Suppressor macrophage treated with lipopolysaccharide for 4 hours (primary cell): ENCODE measurements at regions not wholly inside any gene's neighbourhood (a gene's known extent, or its start where the extent isn't known, plus 50 kb on each side); places are given as distances from the start of the nearest gene placed in this dataset.

Experiments used
- DNase-seq: peaks from one replicate; pipeline ENCODE4 v3.0.0-alpha.2; 2020

DNA sequence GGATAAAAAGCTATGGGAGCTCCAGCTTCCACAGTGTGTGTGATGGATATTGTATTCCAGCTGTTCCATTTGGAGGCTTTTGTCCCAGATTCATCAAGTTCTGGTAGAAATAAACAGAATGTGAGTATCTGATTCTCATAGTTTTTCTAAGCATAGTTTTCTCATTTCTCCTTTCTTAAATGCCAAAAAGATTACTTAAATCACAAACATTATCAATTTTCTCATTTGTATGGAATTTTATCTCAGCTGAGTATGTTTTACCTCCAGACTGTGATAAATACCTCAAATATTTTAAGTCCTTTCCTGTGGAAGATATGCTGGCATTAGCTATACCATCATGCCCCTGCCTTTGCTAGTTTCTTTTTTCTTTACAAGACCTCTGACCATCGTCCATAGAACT lies 767.3 kb downstream of the TFAP2A start:
- DNase-seq = no peak

DNA sequence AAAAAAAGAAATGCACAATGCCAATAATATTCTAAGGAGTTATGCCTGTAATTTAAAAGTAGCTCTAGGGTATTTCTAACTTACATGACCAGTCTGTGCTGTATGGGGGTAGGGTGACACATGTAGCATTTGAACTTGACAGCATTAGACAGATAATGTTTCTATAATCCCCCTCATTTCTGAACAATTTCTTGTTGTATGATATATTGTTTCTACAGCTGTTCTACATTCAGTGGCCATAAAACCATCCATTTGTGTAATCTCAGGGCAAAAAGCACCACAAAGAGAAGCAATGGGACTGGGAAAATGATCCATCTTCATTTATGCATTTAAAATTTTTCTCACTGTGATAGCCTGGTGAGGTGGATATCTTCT lies 767.8 kb downstream of the TFAP2A start:
- no peak for DNase-seq

DNA sequence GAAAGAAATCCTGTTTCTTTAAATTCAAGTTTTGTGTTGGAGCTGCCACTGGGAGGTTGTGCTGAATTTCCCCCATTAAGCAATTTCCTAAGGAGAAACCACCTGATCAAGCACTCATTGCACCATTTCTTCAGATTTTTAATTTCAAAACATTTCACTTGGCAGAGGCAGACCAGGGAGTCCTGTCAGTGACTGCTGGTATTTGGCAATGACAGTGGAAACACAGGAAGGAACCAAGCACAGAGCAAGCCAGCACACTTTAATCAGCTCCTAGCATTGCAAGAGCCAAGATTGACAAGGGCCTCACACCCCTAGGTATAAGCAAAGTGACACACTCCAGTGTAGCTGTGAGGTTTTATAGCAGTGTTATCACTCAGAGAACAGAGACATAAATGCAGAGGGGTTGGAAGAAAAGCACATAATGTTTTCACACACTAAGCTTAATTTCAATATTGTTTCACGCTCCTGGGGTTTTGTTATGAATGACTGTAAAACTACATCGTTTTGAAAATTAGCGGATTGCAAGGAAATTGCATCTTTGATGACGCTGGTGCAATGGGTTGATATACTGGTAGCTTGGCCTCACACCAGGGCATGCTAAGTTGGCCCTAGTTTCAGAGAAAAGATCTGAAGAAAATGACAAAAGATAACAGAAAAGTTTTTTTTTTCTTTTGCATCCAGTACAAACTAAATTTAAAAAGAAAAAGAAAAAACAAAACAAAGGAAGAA lies 768.4 kb downstream of the TFAP2A start:
- DNase-seq = peak; percentile 38

DNA sequence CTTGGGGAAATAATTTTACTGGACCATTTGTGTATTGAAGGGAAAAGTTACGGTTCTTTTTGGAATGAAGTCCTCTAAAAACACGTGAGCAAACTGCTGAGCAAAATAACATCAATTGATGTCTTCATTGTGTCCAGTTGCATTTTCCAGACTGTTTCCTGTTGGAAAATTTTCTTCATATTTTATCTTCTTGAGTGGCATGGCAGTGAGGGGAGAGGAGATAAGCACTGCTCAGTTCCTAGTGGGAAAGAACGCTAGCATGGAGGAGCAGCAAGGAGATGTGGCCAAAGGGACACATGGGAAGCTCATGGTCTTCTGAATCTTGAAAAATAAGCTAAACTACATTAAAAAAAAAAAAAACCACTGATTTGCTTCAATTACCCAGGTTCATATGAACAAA lies 776.0 kb downstream of the TFAP2A start:
- no peak for DNase-seq

DNA sequence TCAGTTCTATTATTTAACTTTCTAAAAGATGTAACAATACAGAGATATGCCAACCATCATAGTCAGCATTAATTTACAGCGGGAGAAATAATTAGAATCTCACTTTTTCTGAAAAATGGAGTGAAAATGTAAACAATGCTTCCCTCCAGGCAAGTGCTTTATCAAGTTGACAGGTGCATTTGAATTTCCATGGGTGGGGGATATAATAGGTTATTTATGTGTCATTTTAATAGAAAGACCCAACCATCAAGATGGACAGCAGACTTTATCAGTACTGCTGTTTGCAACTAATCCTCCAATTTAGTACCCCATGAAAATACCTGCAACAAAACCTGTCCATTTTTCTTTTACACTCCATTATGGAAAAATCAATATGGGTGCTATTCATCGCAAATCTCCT lies 780.1 kb downstream of the TFAP2A start:
- no peak for DNase-seq

DNA sequence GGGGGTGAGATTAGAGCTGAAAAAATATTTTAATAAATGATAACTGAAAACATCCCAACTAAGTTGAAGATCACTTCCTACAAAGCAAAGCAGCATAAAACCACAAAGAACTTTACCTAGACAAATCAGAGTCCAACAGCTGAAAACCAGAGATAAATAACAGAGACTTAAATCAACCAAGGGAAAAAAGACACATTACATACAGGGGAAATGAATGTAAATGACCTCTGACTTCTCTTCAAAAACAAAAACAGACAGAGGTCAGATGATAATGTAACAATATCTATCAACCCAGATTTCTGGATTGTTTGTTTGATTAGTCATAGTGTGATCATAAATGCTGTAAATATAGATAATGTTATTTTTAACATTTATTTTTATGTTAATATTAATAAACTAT lies 782.8 kb downstream of the TFAP2A start:
- no peak for DNase-seq

DNA sequence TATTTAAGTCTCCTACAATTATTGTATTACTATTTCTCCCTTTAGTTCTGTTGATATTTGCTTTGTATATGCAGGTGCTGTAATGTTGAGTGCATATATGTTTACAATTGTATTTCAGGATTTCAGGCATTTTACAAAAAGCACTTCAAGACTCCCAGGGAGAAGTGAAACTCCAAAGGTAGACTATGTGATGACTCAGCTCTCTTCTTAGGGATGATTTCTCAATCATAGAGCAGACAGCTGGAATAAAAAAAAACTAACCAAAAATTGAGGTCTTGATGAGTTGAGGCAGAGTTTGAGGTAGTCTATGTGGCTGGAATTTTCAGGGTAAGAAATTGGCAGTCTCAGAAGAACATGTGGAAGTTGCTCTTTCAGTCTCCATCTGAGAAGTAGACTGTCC lies 786.1 kb downstream of the TFAP2A start:
- no peak for DNase-seq

DNA sequence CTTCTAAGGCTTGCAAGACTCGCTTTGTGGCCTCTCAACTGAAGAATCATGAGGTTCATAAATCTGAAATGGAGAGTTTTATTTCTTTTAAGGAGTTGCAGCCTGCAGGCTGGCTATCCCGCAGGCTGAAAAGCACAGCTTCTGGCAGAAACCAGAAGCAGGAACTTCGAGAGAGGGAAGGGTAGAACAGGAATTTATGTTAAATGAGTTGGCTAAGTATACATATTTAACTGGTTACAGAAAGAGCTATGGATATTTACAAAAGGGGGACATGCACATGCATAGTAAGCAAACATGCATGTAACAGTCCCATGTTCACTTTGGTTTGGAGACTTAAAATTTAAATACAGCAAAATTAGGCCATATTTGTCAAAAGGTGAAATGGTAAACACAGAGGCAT lies 787.0 kb downstream of the TFAP2A start:
- no peak for DNase-seq

DNA sequence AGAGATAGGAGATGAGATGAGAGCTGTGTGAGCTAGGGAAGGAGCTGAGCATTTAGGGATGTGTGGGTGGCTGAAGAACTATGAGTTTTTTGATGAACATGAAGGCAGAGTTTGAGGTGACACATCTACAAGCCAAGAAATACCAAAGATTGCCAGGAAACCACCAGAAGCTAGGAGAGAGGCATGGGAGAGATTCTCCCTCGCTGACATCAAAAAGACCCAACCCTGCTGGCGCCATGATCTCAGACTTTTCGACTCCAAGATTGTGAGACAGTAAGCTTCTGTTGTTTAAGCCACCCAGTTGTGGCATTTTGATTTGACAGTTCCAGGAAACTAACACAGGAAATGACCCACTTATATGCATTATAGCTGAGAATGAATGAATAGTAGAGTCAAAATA lies 790.9 kb downstream of the TFAP2A start:
- no peak for DNase-seq

DNA sequence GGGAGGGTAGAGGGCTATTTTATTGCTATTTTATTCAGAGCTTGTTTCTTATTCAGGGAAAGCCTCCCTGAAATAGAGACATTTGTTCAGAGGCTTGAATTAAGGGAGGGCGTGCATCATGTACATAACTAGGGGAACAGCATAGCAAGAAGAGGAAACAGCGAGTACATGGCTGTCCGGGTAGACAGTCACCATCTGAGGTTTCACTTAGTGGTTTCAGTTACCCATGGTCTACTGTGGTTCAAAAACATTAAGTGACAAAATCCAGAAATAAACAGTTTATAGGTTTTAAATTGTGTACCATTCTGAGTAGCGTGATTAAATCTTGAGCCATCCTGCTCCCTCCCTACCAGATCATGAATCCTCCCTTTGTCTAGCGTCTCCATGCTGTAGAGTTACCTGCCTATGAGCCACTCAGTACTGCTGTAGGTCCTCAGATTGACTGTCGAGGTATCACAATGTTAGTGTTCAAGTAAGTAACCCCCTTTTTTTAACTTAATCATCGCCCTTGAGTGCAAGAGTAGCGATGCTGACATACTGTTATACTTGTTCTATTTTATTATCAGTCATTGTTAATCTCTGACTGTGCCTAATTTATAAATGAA lies 791.5 kb downstream of the TFAP2A start:
- no peak for DNase-seq

DNA sequence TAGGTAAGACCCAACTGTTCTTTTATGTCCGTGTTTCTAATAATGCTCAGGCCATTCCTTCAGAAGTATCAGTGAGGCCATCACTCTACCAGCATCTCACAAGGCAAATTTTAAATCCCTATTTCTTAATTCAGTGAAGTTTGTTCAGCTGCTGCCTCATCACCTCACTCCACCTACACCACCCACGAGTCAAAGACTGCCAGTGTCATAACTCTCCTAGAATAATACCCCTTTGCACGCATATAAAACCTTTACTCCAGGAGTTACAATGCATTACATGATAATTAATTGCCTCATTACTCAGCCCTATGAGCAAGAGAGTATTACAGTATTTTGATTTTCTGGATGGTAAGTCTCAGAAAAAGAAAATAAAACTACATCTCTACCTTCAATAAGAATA lies 793.6 kb downstream of the TFAP2A start:
- DNase-seq = no peak

DNA sequence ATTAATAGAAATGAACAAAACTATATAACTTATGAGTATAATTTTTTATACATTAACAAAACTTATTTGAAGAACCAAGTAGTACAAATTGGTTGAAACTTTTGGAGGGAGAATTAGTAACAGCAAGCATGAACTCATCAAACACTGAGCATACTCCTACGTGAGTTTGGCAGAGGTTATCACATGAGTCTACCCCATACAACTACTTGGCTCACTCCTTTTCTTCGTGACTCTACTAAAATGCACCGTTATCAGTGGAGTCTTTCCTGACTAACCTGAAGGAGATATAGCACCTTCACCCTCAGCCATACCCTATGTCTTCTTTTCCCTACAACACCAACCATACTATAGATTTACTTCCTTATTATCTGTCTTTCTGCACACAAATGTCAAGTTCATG lies 794.2 kb downstream of the TFAP2A start:
- DNase-seq = no peak

DNA sequence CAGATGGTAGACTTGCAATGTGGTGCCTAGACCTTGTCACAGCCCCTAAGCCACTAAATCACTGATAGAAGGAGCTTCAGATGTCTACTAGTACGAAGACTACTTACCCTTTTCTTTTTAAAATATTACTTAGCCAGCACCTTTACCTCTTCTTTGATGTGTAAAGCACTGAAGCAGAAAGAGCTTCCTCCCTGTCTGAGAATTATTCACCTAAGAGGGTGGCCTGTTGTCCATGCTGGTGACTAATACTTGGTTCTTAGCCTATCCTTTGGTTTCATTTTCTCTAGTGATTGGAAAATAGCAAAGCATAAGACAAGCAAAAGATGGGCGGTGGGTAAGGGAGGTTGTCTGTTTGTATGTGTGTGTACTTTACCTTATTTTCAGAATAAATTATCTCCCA lies 794.6 kb downstream of the TFAP2A start:
- DNase-seq = no peak

DNA sequence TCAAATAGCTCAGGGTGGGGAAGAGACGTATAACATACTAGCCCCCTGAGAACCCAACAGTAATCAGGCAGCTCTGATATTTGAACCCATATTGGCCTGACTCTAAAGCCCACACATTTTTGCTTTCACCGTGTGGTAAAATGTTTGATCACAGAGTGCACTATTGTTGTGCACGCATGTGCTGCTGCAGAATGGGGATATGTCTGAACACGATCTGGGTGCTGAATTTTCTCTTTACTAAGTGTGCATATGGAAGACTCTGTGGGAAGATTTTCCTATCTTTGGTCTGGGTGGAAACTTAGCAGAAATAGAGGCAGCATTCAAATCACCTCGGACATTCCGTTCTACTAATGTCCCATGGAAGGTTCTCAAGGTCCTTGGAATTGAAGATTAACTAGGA lies 800.1 kb downstream of the TFAP2A start:
- DNase-seq = no peak

DNA sequence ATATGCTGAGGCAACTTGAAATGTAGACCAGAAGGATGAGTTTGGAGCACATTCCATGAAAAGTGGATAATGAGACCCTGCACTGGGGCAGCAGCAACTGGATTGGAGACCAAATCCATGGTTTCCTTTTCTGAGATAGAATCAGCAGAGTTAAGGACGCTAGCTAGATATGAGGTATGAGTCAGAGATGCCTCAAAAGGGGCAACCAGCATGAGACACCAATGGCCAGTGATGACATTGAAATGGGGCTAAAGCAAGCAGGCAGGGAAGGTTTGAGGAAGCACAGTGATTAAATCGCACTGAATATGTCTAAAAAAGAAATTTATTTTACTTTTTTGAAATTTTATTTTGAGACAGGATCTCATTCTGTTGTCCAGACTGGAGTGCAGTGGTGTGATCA lies 802.4 kb downstream of the TFAP2A start:
- DNase-seq = no peak

DNA sequence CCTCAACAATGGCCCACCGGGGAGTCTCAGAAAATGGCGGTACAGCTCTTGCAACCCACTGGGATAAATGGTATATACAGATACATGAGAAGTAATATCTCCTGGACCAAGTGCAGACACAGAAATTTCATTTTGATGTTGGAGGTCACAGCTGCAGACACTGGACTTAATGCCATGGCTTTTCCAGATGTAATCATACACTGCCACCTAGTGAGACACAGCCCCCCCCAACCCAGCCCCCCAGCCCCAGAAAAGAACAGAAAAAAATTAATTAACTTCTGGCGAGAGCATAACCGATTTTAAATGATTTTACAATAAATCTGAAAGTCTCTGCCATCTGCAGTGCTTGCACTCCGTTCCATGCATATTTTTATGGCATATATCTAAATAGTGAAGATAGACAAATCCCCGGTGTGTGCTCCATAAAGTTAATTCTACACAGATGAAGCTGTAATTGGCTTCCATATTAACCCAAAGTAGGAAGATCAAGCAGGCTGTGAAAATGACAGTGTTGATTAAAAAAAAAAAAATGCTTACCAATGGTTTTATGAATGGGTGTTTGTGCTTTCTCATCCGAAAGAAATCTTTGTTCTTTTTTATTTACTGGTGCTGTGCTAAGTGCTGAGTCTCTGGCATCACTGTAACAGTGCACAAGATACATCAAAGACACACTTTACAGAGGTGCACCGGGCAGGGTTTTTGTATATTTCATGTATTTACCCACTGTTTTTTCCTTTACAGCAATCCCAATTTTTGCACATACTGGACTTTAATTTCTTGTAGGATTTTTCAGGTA lies 804.1 kb downstream of the TFAP2A start:
- DNase-seq = no peak

DNA sequence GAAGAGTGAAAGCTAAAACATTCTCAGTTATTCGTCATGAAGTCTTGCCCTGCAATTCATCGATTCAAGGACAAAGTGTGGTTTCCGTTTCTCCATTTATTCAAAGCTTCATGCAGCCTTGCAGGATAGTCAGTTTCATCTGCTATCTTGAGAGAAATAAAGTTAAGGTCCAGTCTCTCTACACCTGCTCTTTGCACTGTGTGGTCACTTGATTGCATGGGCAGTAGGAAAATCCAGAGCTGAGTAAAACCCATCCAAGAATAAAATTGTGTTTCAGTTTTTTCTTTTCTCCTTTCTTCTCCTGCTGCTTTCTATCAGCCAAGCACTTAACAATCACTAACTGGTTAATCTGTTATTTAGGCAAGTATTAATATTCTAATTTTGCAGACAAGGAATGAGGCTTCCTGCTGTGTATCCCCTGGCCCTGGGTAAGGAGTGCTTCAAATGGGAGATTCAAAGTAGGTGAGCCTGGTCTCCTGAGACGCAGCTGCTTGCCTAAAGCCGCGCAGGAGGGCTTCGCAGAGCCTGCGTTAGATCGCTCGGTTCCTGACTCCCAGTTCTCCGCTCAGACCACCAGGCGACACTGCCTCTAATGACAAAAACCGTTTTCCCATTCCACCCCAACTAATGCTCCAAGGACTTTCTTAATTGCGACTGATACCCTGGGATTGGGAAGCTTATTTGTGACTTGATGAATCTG lies 808.3 kb downstream of the TFAP2A start:
- DNase-seq = no peak

DNA sequence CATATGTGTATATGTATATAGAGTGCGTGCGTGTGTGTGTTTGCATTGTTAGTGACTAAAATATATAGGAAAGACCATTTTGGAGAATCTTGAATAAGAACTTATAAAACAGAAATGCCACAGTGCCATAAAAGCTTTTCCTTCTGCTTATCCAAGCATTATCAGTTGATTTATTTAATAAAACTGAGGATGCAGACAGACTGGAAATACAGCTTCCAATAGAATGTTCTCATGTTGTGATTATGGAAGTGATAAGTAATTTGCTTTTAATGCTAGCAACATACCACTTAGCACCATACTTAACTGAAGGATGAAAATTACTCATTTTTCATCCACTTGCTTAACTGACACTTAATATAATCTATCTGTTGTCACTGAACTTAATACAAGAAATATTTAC lies 820.1 kb downstream of the TFAP2A start:
- no peak for DNase-seq

DNA sequence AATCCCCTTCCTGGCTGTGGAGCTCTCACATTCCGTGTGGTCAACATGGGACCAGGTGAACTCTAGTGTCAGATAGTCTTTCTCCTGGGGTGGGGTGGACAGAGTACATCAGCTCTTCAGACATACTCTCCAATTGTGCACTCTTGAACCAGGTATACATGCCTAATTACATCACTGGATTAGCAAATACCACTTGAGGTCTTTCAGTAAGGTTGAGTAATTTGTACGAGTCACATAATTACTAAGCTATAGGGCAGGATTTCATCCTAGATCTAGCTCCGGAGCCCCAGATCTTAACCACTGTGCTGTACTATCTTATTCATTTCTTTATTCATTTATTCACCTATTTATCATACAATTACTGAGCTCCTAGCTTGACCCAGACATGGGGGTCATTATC lies 821.3 kb downstream of the TFAP2A start:
- DNase-seq = no peak

DNA sequence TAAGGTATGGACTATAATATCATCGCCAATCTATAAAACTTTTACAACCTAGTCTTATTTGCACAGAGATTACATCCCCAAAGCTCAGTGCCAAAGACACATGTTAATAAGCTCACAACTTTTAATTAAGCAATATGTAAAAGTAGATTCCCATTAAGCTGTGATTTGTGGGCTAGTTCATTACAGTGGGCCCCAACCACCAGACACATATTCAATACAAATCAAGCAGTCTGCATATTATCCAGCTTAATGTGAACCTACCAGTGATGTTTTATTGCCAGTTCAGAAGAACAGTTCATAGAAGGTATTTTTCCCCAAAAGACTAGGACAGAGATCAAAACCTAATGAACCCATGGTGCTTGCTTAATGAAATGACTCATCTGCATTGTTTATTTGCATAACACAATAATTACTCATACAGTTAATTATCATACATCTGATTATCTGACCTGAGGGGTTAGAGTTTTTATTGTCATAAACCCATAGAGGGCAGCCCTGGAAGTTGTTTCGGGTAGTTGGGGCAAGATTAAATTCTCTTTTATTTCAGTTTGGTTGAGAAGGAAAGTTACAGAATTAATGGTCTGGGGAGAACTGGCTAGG lies 831.0 kb downstream of the TFAP2A start:
- DNase-seq = no peak

DNA sequence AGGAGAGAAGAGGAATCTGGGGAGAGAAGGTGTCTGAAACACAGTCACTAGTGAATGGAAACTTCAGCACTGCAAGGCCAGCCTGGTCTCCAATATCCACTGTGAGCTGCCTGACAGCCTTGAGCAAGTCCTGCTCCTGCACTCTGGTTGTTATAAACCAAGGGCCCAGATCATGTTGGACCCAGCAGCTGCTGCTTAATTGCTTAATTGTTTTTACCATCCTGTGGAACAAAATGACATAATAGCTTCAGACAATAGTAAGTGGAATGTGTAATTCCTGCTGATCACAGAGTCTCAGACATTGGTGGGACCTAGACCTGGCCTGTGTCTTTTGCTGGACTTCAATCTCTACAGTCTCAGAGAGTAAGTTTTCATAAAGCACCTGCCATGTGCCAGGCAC lies 833.7 kb downstream of the TFAP2A start:
- DNase-seq = no peak

DNA sequence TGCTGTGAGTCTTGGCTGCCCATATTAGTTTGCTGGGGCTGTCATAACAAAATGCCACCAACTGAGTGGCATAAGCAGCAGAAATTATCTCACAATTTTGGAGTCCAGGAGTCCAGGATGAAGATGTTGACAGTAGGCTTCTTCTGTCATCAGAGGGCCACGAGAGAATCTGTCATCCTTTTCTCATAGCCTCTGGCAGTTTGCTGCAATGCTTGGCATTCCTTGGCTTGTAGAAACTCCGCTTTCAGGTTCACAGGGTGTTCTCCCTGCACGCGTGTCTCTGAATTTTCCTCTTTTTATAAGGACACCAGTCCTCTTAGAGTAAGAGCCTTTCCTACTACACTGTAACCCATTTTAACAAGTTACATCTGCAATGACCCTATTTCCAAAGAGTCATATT lies 838.4 kb downstream of the TFAP2A start:
- DNase-seq = no peak

DNA sequence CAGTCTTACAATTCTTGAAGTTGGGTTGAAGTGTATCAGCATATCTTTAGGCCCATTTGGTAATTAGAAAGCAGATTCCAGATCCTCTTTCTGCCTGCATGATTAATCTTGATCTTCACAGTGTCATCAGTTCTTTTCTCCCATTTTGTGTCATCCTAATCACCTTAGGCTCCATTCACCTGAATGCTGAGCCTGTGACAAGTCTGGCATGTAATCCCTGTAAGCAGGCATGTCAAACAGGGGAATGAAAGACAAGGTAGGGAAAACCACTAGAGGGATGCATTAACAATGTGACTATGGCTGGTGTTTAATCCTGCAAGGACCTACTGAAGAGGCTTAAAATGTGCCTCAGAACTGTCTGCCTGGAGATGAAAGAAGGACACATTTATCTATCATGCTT lies 848.8 kb downstream of the TFAP2A start:
- no peak for DNase-seq
